HG03378 (cell line): ENCODE measurements at regions not wholly inside any gene's neighbourhood (a gene's known extent, or its start where the extent isn't known, plus 50 kb on each side); places are given as distances from the start of the nearest gene placed in this dataset.

Experiments used
- ATAC-seq: cut with Tn5 transposase; IDR thresholded peaks from one replicate; pipeline ENCODE4 v1.9.1; 2021; ENCODE audit warnings: mild to moderate bottlenecking, moderate library complexity; ENCODE audit not compliant: unreplicated experiment

DNA sequence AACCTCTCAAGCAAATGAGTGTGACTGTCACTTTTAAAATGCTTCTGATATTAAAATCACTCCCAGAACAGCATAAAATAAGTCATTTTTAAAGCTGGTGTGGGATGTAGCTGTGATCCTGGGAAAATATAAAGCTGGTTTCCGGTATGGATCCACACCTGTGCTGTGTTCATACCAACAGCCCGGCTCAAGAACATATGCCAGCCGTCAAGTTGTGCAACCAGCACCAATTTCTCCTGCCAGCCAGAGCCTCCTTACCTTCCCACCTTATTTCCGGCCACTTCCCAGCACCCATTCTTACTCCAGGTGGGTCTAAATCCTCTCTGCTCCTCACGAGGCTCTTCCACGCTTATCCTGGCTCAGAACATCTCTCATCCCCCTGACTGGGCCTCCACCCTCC is 50.9 kb upstream of the RPS6KA2 start:
- no peak for ATAC-seq
